ENCODE measurements at regions not wholly inside any gene's neighbourhood (a gene's known extent, or its start where the extent isn't known, plus 50 kb on each side); places are given as distances from the start of the nearest gene placed in this dataset.

DNA sequence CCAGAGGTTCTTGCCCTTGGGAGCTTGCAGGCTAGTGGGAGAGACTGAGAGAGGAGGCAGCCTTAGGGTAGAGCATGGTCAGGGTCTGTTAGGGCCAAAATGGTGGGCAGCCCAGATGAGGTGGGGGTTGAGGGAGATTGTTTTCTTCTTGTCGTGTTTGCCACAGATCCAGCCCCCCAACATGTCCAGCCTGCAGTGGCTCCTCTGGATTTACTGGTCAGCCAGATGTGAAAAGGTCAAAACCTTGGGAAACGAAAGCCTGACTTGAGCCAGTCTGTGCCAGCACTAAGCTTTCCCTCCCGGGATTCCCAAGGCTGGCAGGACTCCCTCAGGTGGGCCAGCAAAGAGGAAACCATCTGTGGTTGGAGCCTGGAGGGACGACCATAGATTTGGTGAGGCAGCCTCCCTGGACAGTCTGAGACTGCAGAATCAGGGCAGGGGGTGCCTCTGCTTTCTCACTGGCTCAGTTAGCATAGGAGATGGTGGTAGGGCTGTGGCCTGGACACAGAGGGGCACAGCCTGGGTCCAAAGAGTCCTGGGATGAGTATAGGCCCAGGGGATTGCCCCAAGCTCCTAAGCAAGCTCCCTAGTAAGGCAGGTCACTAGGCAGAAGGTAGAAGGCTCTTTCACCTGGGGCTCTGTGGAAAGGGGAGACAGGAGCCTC lies 51.2 kb upstream of the PRR23C start:
- no peak for DNase-seq (ENCODE audit: low read depth)
- TF ChIP-seq, protein P1, sequence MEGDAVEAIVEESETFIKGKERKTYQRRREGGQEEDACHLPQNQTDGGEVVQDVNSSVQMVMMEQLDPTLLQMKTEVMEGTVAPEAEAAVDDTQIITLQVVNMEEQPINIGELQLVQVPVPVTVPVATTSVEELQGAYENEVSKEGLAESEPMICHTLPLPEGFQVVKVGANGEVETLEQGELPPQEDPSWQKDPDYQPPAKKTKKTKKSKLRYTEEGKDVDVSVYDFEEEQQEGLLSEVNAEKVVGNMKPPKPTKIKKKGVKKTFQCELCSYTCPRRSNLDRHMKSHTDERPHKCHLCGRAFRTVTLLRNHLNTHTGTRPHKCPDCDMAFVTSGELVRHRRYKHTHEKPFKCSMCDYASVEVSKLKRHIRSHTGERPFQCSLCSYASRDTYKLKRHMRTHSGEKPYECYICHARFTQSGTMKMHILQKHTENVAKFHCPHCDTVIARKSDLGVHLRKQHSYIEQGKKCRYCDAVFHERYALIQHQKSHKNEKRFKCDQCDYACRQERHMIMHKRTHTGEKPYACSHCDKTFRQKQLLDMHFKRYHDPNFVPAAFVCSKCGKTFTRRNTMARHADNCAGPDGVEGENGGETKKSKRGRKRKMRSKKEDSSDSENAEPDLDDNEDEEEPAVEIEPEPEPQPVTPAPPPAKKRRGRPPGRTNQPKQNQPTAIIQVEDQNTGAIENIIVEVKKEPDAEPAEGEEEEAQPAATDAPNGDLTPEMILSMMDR (IDR thresholded peaks at IDR 0.05; ENCODE audit: insufficient read depth, low read length, severe bottlenecking) = no peak
- H3K27me3 ChIP-seq (ENCODE audit: control insufficient read depth, insufficient read depth, low read length) = no peaks in the 10 kb centered on the region
- no peaks in the 10 kb centered on the region for H3K36me3 ChIP-seq (ENCODE audit: control insufficient read depth, insufficient read depth, low read length)
- FAIRE-seq = no peak
- H3K4me3 ChIP-seq (ENCODE audit: low read depth, low read length) = no peak overlapping the region

GRCh38 chr3:139096670-139097069 lies 52.0 kb upstream of the PRR23C start:
- TF ChIP-seq, protein P1 (IDR thresholded peaks at IDR 0.05; ENCODE audit: insufficient read depth, low read length, severe bottlenecking) = no peak
- no peak for DNase-seq (ENCODE audit: low read depth)
- peak; percentile 64 for FAIRE-seq
- Histone ChIP-seq H3K4me3 (ENCODE audit: low read depth, low read length) (no peak overlapping the region), H3K27me3 (ENCODE audit: control insufficient read depth, insufficient read depth, low read length) (no peaks in the 10 kb centered on the region), H3K36me3 (ENCODE audit: control insufficient read depth, insufficient read depth, low read length) (no peaks in the 10 kb centered on the region)

DNA sequence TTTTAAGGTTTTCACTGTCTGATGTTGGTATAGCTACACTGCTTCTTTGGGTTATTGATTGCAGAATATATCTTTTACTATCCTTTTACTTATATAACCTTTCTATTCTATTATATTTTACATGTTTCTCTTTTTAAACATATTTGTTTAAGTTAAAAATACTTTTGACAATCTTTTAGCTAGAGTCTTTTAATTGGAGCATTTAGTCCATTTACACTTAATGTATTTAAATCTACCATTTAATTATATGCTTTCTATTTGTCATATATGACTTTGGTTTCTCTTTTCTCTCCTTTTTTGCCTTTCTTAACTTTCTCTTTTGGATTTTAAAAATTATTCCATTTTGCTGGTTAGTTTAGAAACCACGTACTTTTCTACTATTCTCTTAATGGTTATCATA lies 53.7 kb upstream of the PRR23C start:
- FAIRE-seq (no peak), DNase-seq (ENCODE audit: low read depth) (no peak)
- no peak overlapping the region for H3K4me3 ChIP-seq (ENCODE audit: low read depth, low read length)
- no peaks in the 10 kb centered on the region for H3K36me3 ChIP-seq (ENCODE audit: control insufficient read depth, insufficient read depth, low read length)
- TF ChIP-seq, protein P1 (IDR thresholded peaks at IDR 0.05; ENCODE audit: insufficient read depth, low read length, severe bottlenecking) = no peak
- no peaks in the 10 kb centered on the region for H3K27me3 ChIP-seq (ENCODE audit: control insufficient read depth, insufficient read depth, low read length)

DNA sequence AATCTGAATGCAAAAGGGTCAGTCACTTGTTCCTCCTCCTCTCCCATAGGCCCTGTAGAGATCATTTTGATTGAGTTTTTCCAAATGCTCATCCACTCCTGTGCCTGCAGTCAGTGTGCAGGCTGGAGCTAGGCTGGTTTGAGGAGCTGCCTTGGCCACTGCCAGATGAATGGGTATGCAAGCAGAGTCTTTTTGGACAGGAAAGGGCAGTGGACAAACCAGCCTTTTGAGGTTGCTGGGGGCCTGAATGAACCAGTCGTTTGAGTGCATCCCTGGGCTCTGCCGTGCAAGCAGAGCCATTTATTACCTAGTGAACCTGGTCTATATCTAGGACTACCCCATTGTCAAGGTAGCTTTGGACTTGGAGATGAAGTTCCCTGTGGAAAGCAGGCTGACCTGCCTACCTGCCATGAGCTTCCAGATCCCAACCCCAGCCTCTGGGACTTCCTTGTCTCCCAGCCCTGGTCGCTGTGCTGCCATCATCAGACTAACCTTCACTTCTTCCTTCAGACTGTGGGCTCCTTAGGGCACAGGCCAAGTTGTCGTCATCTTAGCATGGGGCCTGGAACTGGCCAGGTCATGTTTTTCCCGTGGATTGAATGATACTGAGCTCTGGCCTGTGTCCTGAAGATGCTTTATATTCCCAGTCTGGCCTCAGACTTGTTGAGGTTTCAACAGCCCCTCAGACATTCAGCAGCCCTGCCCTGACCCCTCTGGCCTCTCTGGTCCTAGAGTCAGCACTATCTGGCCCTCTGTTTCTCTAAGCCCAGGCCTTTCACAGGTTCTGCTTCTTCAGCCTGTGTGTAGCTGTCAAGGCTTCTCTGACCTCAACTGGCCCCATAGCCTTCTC lies 55.5 kb upstream of the PRR23C start:
- no peaks in the 10 kb centered on the region for H3K36me3 ChIP-seq (ENCODE audit: control insufficient read depth, insufficient read depth, low read length)
- DNase-seq (ENCODE audit: low read depth) (no peak), FAIRE-seq (no peak)
- no peaks in the 10 kb centered on the region for H3K27me3 ChIP-seq (ENCODE audit: control insufficient read depth, insufficient read depth, low read length)
- H3K4me3 ChIP-seq (ENCODE audit: low read depth, low read length) = no peak overlapping the region
- TF ChIP-seq, protein P1 (IDR thresholded peaks at IDR 0.05; ENCODE audit: insufficient read depth, low read length, severe bottlenecking) = no peak

DNA sequence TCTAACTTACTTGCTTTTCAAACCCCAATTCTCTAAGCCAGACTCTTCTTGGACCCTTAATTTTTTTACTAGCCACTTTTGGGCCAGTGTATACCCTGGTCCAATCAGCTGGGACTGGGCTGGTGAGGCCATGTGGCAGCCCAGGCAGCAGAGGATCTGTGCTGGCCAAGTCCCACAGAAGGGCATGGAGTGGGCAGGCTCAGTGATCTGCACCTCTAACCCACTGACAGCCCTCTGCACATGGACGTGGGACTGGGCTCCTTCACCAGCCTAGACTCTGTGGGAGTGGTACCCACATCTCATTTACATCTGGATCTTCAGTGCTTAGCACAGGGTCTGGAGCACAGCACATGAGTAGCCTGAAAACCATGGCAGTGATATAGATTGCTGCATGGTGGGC lies 56.1 kb upstream of the PRR23C start:
- H3K4me3 ChIP-seq (ENCODE audit: low read depth, low read length) = no peak overlapping the region
- no peaks in the 10 kb centered on the region for H3K36me3 ChIP-seq (ENCODE audit: control insufficient read depth, insufficient read depth, low read length)
- FAIRE-seq (no peak), DNase-seq (ENCODE audit: low read depth) (no peak)
- no peaks in the 10 kb centered on the region for H3K27me3 ChIP-seq (ENCODE audit: control insufficient read depth, insufficient read depth, low read length)
- TF ChIP-seq, protein P1 (IDR thresholded peaks at IDR 0.05; ENCODE audit: insufficient read depth, low read length, severe bottlenecking) = no peak

Measured in bronchial epithelial cell (primary cell).